Activated CD4-positive, alpha-beta T cell treated with anti-CD3 and anti-CD28 coated beads, Interleukin-2, amount 10 ng/mL, durations not matched to agents 24 days and 14 days (primary cell): ENCODE measurements at regions not wholly inside any gene's neighbourhood (a gene's known extent, or its start where the extent isn't known, plus 50 kb on each side); places are given as distances from the start of the nearest gene placed in this dataset.

Experiments
- DNase-seq: peaks from one replicate; pipeline ENCODE4 v3.0.0; 2022
- H3K27ac Mint-ChIP-seq: one replicate; pipeline ENCODE4 v1.8.0; 2022; ENCODE audit warnings: mild to moderate bottlenecking, mixed read lengths
- H3K27me3 Mint-ChIP-seq: one replicate; pipeline ENCODE4 v1.8.0; 2022; ENCODE audit warnings: mixed read lengths
- H3K36me3 Mint-ChIP-seq: one replicate; pipeline ENCODE4 v1.8.0; 2022; ENCODE audit warnings: low read depth, mild to moderate bottlenecking, mixed read lengths
- H3K4me1 Mint-ChIP-seq: one replicate; pipeline ENCODE4 v1.8.0; 2021; ENCODE audit warnings: mixed read lengths
- H3K4me3 Mint-ChIP-seq: one replicate; pipeline ENCODE4 v1.8.0; 2022; ENCODE audit warnings: mild to moderate bottlenecking, moderate library complexity, mixed read lengths
- H3K9me3 Mint-ChIP-seq: one replicate; pipeline ENCODE4 v1.8.0; 2021; ENCODE audit warnings: mixed read lengths
- intact Hi-C: fragments of 100-400 bp; cut with micrococcal nuclease; formaldehyde crosslinking; loops from one replicate; pipeline ENCODE4 v1.15.1; 2023

DNA sequence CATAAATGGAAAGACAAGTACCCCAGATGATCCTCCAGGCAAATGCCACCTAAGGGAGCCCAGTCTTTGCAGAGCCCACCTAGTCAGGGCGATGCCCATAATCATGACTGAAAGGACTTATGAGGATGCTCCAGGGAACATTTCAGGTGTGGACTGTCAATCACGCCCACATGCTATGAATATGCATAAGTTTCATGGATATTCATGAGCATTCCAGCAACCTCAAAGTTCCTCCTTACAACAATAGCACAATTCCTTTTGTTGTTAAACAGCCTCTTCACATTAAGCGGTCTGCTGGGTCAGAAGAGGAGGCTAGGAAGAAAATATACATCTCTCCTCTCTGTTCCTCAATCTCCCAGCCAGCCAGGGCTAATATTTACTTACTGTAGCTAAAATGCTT lies 161.6 kb downstream of the C5orf15 start:
- Mint-ChIP-seq H3K9me3 (no peaks in the 10 kb centered on the region), H3K27ac (no peak overlapping the region), H3K27me3 (peaks cover 12% of the 10 kb centered on the region), H3K4me3 (no peak overlapping the region), H3K36me3 (no peaks in the 10 kb centered on the region), H3K4me1 (no peaks in the 10 kb centered on the region)
- no peak for DNase-seq
- intact Hi-C loops: no loop called here

DNA sequence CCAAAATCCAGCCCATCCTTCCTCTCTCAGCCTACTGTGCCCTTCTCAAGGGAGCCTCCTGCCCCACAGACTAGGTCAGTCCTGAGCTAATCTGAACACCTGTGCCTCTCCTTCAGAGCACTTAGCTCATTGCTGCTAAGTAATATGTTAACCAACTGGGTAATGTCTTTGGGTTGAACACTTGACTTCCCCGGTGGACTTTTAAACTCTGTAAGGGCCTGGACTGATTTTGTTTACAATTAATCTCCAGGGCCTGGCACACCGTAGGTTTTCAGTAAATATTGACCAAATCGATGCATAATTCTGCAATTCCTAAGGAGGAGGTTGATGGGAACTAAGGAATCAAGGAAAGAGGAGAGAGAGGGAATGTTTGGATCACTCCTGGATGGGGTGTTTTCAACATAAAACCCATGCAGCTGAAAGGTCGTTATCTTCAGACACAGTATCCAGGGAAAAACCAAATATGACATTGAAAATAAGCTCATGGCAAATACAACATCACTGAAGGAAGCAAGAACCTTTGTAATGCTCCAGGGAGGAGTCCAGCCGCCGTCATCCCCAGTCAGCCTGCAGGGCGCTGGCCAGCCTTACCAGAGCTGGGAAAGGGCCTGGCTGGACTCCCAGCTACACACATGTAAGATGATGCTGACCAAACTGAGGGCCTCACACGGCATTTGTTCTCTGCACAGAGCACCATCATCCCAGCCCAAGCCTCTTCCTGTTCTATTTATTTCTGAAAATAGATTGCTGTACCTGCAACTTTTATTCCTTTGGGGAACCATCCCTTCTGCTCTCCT lies 166.3 kb downstream of the C5orf15 start:
- Mint-ChIP-seq H3K36me3 (no peaks in the 10 kb centered on the region), H3K27ac (no peak overlapping the region), H3K4me3 (no peak overlapping the region), H3K4me1 (no peaks in the 10 kb centered on the region), H3K27me3 (peaks cover 19% of the 10 kb centered on the region), H3K9me3 (no peaks in the 10 kb centered on the region)
- DNase-seq: no peak
- intact Hi-C loops: no loop called here

DNA sequence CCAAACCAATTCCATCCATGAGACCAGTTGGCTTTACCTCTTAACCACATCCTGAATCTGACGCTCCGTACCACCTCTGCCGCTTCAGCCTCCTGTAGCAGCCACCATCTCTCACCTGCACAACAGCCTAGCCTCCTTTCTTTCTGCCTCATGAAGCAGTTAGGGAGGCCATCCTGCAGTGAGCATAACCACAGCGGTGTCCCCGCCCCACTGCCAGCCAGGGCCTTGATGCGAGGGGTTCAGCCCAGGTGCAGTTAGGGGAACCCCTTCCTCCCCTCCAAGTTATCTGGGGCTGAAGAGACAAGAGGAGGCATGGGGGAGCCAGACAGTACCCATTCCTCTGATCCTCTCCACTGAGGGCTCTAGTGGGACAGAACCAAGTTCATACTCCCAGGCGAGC lies 167.0 kb downstream of the C5orf15 start:
- Mint-ChIP-seq H3K36me3 (no peaks in the 10 kb centered on the region), H3K4me3 (no peak overlapping the region), H3K9me3 (no peaks in the 10 kb centered on the region), H3K27ac (no peak overlapping the region), H3K27me3 (peaks cover 19% of the 10 kb centered on the region), H3K4me1 (no peaks in the 10 kb centered on the region)
- intact Hi-C loops: no loop called here
- no peak for DNase-seq

DNA sequence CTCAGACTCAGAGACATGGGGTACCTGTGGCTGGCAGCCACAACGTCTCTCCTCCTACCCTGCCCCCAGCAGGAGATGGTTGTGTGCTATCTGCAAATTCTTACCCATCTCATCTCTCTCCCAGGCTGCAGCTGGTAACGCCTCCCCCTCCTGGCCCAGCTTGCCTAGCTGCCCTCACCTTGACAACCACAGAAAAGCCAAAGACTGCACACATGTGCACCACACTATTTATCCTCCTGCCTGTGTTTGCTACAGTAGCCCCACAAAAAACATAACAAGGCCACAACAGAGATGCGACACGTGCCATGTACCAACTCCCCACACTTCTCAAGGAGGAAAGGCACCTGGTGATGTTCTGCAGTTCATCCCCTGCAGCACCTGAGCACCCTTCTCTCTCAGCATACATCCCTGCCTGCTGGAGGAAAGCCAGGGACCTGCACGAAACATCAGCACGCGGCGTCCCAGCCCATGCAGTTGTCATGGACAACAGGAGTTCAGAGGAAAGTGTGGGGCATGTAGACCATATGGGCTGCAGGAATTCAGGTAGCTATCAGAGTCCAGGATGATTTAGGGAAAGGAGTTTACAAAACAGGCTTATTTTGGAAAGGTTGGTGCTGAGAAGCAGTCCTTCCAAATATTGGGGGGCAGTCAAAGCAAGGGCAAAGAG lies 168.7 kb downstream of the C5orf15 start:
- Mint-ChIP-seq H3K4me1 (no peaks in the 10 kb centered on the region), H3K27me3 (peaks cover 12% of the 10 kb centered on the region), H3K4me3 (no peak overlapping the region), H3K36me3 (no peaks in the 10 kb centered on the region), H3K27ac (no peak overlapping the region), H3K9me3 (no peaks in the 10 kb centered on the region)
- DNase-seq: no peak
- intact Hi-C loops: no loop called here

DNA sequence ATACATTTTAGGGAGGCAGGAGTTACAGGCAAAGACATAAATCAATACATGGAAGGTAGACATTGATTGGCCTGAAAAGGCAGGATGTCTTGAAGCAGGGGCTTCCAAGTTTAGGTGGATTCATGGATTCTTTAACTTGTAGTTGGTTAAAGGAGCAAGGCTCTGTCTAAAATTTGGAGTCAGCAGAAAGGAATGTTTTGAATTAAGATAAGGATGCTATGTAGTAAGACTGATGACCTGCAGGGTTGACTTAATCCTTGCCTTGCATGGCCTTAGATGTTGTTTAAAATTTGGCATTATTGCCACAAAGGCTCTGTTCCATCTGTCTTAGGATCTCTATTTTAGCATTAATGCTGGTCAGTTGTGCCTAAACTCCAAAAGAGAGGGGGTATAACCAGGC lies 171.3 kb downstream of the C5orf15 start:
- no peaks in the 10 kb centered on the region for H3K9me3 Mint-ChIP-seq
- no peaks in the 10 kb centered on the region for H3K36me3 Mint-ChIP-seq
- no peak for DNase-seq
- no peak overlapping the region for H3K27ac Mint-ChIP-seq
- peaks cover 12% of the 10 kb centered on the region for H3K27me3 Mint-ChIP-seq
- no peaks in the 10 kb centered on the region for H3K4me1 Mint-ChIP-seq
- intact Hi-C loops: no loop called here
- H3K4me3 Mint-ChIP-seq: no peak overlapping the region

DNA sequence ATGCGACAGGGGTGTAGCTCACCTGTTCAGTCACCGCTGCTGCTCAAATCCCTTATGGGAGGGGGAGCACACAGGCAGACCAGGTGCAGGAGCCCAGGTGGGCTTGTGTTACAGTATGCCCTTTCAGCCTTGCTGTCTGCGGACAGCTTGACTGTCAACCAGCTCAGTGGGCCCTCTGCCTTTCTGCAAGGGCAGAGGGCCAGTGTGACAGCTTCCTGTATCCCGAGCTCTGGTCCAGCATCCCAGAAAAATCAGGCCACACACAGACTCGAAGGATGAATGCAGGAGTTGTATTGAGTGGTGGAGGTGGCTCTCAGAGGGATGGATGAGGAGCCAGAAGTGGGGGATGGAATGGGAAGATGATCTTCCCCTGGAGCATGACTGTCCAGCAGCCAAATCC lies 172.2 kb downstream of the C5orf15 start:
- H3K4me3 Mint-ChIP-seq: no peak overlapping the region
- H3K4me1 Mint-ChIP-seq: no peaks in the 10 kb centered on the region
- H3K36me3 Mint-ChIP-seq: no peaks in the 10 kb centered on the region
- H3K27ac Mint-ChIP-seq: no peak overlapping the region
- intact Hi-C loops: no loop called here
- H3K27me3 Mint-ChIP-seq: peaks cover 6% of the 10 kb centered on the region
- H3K9me3 Mint-ChIP-seq: no peaks in the 10 kb centered on the region
- DNase-seq: no peak

DNA sequence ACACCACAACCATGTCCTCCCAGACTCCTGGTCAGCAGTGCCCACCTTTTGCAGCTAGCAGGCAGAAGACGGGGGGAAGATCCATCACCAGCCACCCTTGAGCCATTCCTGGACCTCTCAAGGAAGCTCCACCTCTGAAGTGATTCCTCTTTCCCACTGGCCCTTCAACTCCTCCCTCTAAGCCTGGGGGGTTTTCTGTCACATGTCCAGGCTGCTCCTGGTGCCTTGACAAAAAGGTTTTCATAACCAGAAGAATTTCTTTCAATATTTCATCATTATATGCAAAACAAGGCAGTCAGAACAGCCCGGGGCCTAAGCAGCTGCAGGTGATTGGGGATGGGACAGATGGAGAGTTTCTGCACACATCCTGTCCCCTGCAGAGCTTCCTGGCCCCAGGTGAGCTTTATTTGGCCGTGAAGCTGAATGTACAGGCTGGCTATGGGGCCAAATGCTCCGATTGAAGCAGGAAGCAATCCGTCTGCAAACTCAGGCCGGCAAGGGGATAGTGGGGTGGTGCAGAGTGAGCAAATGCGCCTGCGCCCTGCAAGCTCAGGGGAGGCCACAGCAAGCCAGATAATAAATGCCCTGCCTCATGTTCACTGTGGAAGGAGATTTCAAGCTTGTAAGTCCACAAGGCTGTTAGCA lies 173.5 kb downstream of the C5orf15 start:
- Mint-ChIP-seq H3K27me3 (peaks cover 6% of the 10 kb centered on the region), H3K9me3 (no peaks in the 10 kb centered on the region), H3K4me1 (no peaks in the 10 kb centered on the region), H3K27ac (no peak overlapping the region), H3K4me3 (no peak overlapping the region), H3K36me3 (no peaks in the 10 kb centered on the region)
- DNase-seq: no peak
- intact Hi-C loops: no loop called here

DNA sequence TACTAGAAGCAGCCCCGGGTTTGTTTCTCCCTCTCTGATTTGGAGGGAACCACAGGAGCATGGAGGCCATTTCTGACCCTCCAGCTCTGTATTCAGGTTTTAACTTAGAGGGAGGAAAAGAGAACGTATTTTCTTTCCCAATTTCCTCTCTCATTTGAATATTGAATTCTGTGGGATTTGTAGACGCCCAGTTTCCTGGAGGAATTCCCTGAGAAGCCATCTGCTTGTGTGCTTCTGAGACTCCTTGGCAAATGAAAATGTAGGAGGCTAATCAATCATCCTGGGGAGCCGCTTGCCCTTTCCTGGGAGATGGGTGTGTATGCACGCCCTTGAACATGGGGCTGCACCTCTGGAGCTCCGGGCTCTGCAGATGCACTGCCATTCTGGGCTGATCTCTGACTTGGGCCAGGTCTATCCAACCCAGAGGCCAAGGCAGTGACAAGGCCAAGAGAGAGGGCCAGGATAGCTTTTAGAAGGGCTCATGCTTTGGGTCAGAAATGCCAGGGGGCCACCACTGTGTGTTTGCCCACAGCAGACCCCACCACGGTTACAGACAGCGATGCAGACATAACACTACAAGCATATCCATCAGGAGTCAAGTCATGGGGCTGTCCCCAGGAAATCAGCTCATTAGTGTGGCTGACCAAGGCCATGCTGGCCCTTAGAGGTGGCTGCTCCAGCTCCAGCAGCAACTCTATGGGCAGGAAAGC lies 174.5 kb downstream of the C5orf15 start:
- H3K27me3 Mint-ChIP-seq: peaks cover 6% of the 10 kb centered on the region
- no peak overlapping the region for H3K27ac Mint-ChIP-seq
- H3K36me3 Mint-ChIP-seq: no peaks in the 10 kb centered on the region

DNA sequence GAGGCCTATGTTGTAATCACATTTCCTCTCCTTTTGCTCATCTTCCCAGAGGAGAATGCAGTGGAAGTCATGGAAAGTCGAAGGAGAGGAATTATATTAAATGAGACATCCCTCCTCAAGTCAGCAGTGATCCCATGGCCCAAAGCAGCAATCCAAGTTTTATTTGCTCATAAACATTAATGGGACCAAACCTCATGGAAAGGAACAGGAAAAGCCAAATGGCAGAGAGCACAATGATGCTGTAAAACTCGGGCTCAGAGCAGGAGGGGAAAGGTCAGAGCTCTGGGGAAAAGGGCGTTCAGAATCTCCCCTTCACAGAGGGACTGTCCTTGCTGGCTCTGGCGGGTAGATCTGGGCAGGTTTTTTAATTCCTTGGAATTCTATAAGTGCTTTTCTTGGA lies 175.8 kb downstream of the C5orf15 start:
- Mint-ChIP-seq H3K4me3 (no peak overlapping the region), H3K27ac (no peak overlapping the region), H3K4me1 (no peaks in the 10 kb centered on the region), H3K36me3 (no peaks in the 10 kb centered on the region), H3K9me3 (no peaks in the 10 kb centered on the region), H3K27me3 (peaks cover 3% of the 10 kb centered on the region)
- intact Hi-C loops: no loop called here
- no peak for DNase-seq

More for the DNA sequence above, 174.5 kb downstream of the C5orf15 start:
- no peaks in the 10 kb centered on the region for H3K4me1 Mint-ChIP-seq
- H3K9me3 Mint-ChIP-seq: no peaks in the 10 kb centered on the region
- H3K4me3 Mint-ChIP-seq: no peak overlapping the region
- no peak for DNase-seq
- intact Hi-C loops: no loop called here

DNA sequence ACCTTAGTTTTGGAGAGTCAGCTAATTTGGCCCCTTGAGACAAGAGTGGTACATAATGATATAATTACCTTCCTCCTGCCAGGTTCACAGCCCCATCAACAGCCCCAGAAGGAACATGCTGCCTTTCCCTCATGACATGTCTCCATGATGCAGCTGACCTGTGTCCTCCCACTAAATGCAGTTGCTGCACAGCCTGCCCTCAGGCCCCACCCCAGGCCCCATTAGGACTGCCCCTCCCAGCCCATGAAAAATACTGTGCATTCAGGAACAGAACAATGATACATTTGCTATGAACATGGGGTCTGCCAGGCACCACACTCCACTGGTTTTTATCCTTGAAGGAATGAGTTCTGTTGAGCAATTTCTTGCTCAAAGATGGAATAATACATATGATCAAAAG lies 176.4 kb downstream of the C5orf15 start:
- Mint-ChIP-seq H3K36me3 (no peaks in the 10 kb centered on the region), H3K27ac (no peak overlapping the region), H3K9me3 (no peaks in the 10 kb centered on the region), H3K4me3 (no peak overlapping the region), H3K27me3 (peaks cover 2% of the 10 kb centered on the region), H3K4me1 (no peaks in the 10 kb centered on the region)
- DNase-seq: no peak
- intact Hi-C loops: no loop called here

DNA sequence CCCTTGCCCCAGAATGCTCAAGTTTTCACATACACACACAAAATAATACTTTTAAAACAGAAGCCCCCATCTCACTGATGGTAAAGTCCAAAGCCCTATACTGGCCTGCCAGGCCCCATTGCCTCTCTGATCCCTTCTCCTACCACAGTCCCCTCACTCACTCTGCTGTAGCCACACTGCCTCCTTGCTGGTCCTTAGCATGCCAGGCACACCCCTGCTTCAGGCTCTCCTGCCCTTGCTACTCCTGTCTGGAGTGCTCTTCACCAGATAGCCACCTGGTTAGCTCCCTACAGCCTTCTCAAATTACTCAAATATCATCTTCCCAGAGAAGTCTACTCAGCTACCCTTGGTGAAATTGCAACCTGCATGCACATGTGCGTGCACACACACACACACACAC lies 177.5 kb downstream of the C5orf15 start:
- no peaks in the 10 kb centered on the region for H3K9me3 Mint-ChIP-seq
- peaks cover 2% of the 10 kb centered on the region for H3K27me3 Mint-ChIP-seq
- DNase-seq: no peak
- H3K36me3 Mint-ChIP-seq: no peaks in the 10 kb centered on the region
- no peak overlapping the region for H3K27ac Mint-ChIP-seq
- H3K4me3 Mint-ChIP-seq: no peak overlapping the region
- H3K4me1 Mint-ChIP-seq: no peaks in the 10 kb centered on the region
- intact Hi-C loops: no loop called here

DNA sequence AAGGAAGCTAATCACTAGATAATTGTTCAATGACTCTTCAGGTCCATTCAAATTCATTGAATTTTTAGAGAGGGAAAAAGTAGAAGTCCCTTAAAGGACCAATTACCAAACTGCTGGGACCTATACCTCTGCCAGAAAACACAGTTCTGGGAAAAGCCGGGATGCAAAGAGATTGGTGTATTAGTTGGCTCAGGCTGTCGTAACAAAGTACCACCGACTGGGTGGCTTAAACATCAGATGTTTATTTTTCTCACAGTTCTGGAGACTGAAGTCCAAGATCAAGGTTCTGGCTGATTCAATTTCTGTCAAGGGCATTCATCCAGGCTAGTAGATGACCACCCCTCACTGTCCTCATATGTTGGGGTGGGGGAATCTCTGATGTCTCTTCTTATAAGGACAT lies 177.1 kb upstream of the FSTL4 start:
- Mint-ChIP-seq H3K27me3 (peaks cover 2% of the 10 kb centered on the region), H3K4me1 (no peaks in the 10 kb centered on the region), H3K36me3 (no peaks in the 10 kb centered on the region), H3K27ac (no peak overlapping the region), H3K4me3 (no peak overlapping the region), H3K9me3 (peaks cover 5% of the 10 kb centered on the region)
- intact Hi-C loops: no loop called here
- no peak for DNase-seq

DNA sequence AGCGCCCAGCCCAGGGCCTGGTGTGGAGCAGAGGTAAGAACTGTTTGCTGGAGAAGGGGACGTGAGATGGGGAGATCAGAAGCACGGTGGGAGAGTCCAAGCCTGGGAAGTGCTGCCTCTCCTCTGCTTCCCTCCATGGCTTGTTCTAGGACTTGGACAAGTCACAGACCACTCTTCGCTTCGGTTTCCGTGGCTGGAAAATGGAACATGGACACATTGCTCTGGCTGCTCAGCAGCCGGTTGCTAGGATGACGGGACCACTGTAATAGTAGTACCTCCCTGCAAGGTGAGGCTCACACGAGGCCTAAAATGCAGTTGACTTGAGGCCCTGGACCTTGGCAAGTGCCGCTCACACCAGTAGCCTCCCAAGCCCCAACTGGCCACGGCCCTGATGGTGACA lies 175.8 kb upstream of the FSTL4 start:
- H3K27ac Mint-ChIP-seq: no peak overlapping the region

DNA sequence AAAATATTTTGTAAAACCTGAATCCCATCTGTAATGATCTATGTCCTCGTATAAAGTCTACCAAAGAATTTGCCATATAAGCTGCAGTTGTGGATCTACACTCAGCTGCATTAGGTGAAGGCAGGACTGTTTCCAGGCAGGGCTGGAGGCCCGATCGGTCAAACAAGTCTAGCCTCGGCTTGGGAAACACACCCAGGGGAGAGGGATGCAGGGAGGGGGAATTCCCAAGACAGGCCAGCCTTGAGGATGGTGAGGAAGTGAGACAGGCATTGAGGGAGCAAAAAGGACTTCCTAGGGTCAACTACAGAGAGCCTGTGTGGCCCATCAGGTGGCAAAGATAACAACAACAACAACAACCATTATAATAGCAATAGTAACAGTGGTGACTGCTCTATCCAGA lies 174.1 kb upstream of the FSTL4 start:
- Mint-ChIP-seq H3K4me3 (no peak overlapping the region), H3K36me3 (no peaks in the 10 kb centered on the region), H3K27ac (no peak overlapping the region), H3K4me1 (no peaks in the 10 kb centered on the region), H3K27me3 (no peaks in the 10 kb centered on the region), H3K9me3 (peaks cover 5% of the 10 kb centered on the region)
- DNase-seq: no peak
- intact Hi-C loops: no loop called here

More for the DNA sequence above, 175.8 kb upstream of the FSTL4 start:
- H3K36me3 Mint-ChIP-seq: no peaks in the 10 kb centered on the region
- no peaks in the 10 kb centered on the region for H3K4me1 Mint-ChIP-seq
- intact Hi-C loops: no loop called here
- no peak overlapping the region for H3K4me3 Mint-ChIP-seq
- peaks cover under 1% of the 10 kb centered on the region for H3K27me3 Mint-ChIP-seq
- DNase-seq: no peak
- peaks cover 5% of the 10 kb centered on the region for H3K9me3 Mint-ChIP-seq
